HepG2 (cell line): ENCODE measurements at regions not wholly inside any gene's neighbourhood (a gene's known extent, or its start where the extent isn't known, plus 50 kb on each side); places are given as distances from the start of the nearest gene placed in this dataset.

Experiments used
- ATAC-seq: fragments of 200-7000 bp; cut with Tn5 transposase; 3 replicates; pipeline ENCODE4 v1.9.1; 2020; ENCODE audit warnings: mild to moderate bottlenecking, moderate library complexity
- BruUV-seq: library from RNA; stranded (reverse); fragments of 400-500 nt; replicated peaks from 2 replicates; lab custom pipeline; 2021; lab: Mats Ljungman, UMichigan
- CTCF ChIA-PET: fragments of 300-600 bp; formaldehyde crosslinking; extraction: SDS; loops from one replicate; lab custom pipeline; 2021; ENCODE audit warnings: low total read pairs, inconsistent platforms, low intra/inter-chr PET ratio; lab: Yijun Ruan, JAX
- POLR2A ChIA-PET: fragments of 350-600 bp; sonication (Branson Sonifier 250); formaldehyde crosslinking; loops from one replicate; lab custom pipeline; 2020; ENCODE audit warnings: antibody characterized with exemption, inconsistent platforms; lab: Yijun Ruan, JAX
- DNase-seq: peaks from one replicate; pipeline ENCODE4 v3.0.0-alpha.2; 2015; ENCODE audit warnings: low spot score
- FAIRE-seq: peaks from 3 replicates; lab custom pipeline; 2011; peaks lifted over from hg19 to GRCh38; lab: Jason Lieb, UNC
- H2AFZ ChIP-seq: one replicate; pipeline ENCODE4 v1.6.1; 2011; ENCODE audit warnings: low read length, inconsistent platforms
- H3K27ac ChIP-seq: fragments of 300-600 bp; 3 replicates; pipeline ENCODE4 v1.8.0; 2011; ENCODE audit warnings: mixed run types, mild to moderate bottlenecking, mixed read lengths, low read length, inconsistent platforms; ENCODE audit not compliant: insufficient read depth; ENCODE audit errors: extremely low read length
- H3K27me3 ChIP-seq, 2 experiments: fragments of 200-600 bp in 1 of 2; 2 replicates in 1 of 2; 3 replicates in 1 of 2; pipeline versions ENCODE4 v1.6.0 to v1.8.0; 2011; ENCODE audit warnings: low read length in 2 of 2, mild to moderate bottlenecking in 2 of 2, moderate library complexity in 2 of 2, inconsistent platforms in 1 of 2; ENCODE audit not compliant: insufficient read depth in 2 of 2, control insufficient read depth in 1 of 2
- H3K36me3 ChIP-seq, 2 experiments: fragments of 200-600 bp in 1 of 2; replicated peaks in 1 of 2; 2 replicates in 1 of 2; 3 replicates in 1 of 2; pipeline versions ENCODE4 v1.5.1 to v1.8.0; 2011; ENCODE audit warnings: low read length in 2 of 2, inconsistent platforms in 1 of 2; ENCODE audit not compliant: insufficient read depth in 2 of 2, control insufficient read depth in 1 of 2
- H3K4me1 ChIP-seq: 2 replicates; pipeline ENCODE4 v1.5.1; 2012; ENCODE audit warnings: low read length, inconsistent platforms; ENCODE audit not compliant: insufficient read depth
- H3K4me2 ChIP-seq: 2 replicates; pipeline ENCODE4 v1.6.0; 2011; ENCODE audit warnings: low read depth, low read length, inconsistent platforms
- H3K4me3 ChIP-seq, 3 experiments: fragments of 200-600 bp in 1 of 3; sonication (generic), shearing (Covaris generic) in 1 of 3; replicated peaks in 1 of 3; 2 replicates each; pipeline ENCODE4 v1.5.1; 2011 to 2016; ENCODE audit warnings: low read length in 3 of 3, inconsistent platforms in 2 of 3, low read depth in 2 of 3, mild to moderate bottlenecking in 2 of 3, control low read depth in 1 of 3, mixed read lengths in 1 of 3; ENCODE audit not compliant: insufficient read depth in 1 of 3
- H3K79me2 ChIP-seq: one replicate; pipeline ENCODE4 v1.6.1; 2011; ENCODE audit warnings: low read length, inconsistent platforms; ENCODE audit not compliant: insufficient read depth
- H3K9ac ChIP-seq: 2 replicates; pipeline ENCODE4 v1.6.0; 2011; ENCODE audit warnings: mild to moderate bottlenecking, low read depth, low read length, inconsistent platforms; ENCODE audit not compliant: insufficient read depth
- H3K9me3 ChIP-seq: 2 replicates; pipeline ENCODE4 v1.5.1; 2012; ENCODE audit warnings: mild to moderate bottlenecking, low read length
- H4K20me1 ChIP-seq: 2 replicates; pipeline ENCODE4 v1.6.0; 2011; ENCODE audit warnings: inconsistent platforms, mild to moderate bottlenecking, low read length, moderate library complexity; ENCODE audit not compliant: insufficient read depth
- BCLAF1 ChIP-seq: fragments of 450-650 bp; IDR thresholded peaks from 2 replicates; pipeline ENCODE4 v1.6.1; 2017; ENCODE audit warnings: mild to moderate bottlenecking
- ELF4 ChIP-seq: sonication (generic); formaldehyde crosslinking; IDR thresholded peaks from 2 replicates; pipeline ENCODE4 v1.5.0; 2020; ENCODE audit warnings: missing genetic modification reagents, mild to moderate bottlenecking, moderate library complexity, borderline replicate concordance
- ZNF543 ChIP-seq: sonication (generic); formaldehyde crosslinking; IDR thresholded peaks from 2 replicates; pipeline ENCODE4 v1.4.0; 2020; ENCODE audit warnings: mild to moderate bottlenecking, missing genetic modification reagents
- WGBS: methylation state at CpG from one replicate; pipeline ENCODE4 v1.1.6; 2017; ENCODE audit warnings: low lambda C conversion rate; 5-methylcytosine and 5-hydroxymethylcytosine counted together
- in situ Hi-C: cut with HindIII; loops from 2 replicates; pipeline ENCODE4 v1.10.0; 2017; ENCODE audit warnings: low pct_unique_long_range_greater_than_20kb; ENCODE audit not compliant: extremely low pct_ligation_motif_present
- intact Hi-C: fragments of 100-400 bp; cut with micrococcal nuclease; formaldehyde crosslinking; loops from one replicate; pipeline ENCODE4 v1.10.0; 2022; ENCODE audit not compliant: unreplicated experiment
- TF ChIP-seq, protein P1 (sequence below): sonication (generic); formaldehyde crosslinking; IDR thresholded peaks from 2 replicates; pipeline ENCODE4 v1.4.0; 2020; ENCODE audit warnings: mild to moderate bottlenecking, missing genetic modification reagents
- TF ChIP-seq, protein P2 (sequence below): sonication (generic); formaldehyde crosslinking; IDR thresholded peaks from 2 replicates; pipeline ENCODE4 v1.5.0; 2020; ENCODE audit warnings: missing genetic modification reagents
- TF ChIP-seq, protein P3 (sequence below): sonication (generic); formaldehyde crosslinking; IDR thresholded peaks from 2 replicates; pipeline ENCODE4 v1.4.0; 2020; ENCODE audit warnings: low read depth, mild to moderate bottlenecking, missing genetic modification reagents

- BruUV-seq, result no TSS peak
- H2AFZ ChIP-seq, result no peak overlapping the region
- H3K9ac ChIP-seq, result no peak overlapping the region
- no peaks in the 10 kb centered on the region for H3K9me3 ChIP-seq
- FAIRE-seq (no peak), ATAC-seq (no peak), DNase-seq (no peak)
- H4K20me1 ChIP-seq, result no peaks in the 10 kb centered on the region
- TF ChIP-seq, protein P1, sequence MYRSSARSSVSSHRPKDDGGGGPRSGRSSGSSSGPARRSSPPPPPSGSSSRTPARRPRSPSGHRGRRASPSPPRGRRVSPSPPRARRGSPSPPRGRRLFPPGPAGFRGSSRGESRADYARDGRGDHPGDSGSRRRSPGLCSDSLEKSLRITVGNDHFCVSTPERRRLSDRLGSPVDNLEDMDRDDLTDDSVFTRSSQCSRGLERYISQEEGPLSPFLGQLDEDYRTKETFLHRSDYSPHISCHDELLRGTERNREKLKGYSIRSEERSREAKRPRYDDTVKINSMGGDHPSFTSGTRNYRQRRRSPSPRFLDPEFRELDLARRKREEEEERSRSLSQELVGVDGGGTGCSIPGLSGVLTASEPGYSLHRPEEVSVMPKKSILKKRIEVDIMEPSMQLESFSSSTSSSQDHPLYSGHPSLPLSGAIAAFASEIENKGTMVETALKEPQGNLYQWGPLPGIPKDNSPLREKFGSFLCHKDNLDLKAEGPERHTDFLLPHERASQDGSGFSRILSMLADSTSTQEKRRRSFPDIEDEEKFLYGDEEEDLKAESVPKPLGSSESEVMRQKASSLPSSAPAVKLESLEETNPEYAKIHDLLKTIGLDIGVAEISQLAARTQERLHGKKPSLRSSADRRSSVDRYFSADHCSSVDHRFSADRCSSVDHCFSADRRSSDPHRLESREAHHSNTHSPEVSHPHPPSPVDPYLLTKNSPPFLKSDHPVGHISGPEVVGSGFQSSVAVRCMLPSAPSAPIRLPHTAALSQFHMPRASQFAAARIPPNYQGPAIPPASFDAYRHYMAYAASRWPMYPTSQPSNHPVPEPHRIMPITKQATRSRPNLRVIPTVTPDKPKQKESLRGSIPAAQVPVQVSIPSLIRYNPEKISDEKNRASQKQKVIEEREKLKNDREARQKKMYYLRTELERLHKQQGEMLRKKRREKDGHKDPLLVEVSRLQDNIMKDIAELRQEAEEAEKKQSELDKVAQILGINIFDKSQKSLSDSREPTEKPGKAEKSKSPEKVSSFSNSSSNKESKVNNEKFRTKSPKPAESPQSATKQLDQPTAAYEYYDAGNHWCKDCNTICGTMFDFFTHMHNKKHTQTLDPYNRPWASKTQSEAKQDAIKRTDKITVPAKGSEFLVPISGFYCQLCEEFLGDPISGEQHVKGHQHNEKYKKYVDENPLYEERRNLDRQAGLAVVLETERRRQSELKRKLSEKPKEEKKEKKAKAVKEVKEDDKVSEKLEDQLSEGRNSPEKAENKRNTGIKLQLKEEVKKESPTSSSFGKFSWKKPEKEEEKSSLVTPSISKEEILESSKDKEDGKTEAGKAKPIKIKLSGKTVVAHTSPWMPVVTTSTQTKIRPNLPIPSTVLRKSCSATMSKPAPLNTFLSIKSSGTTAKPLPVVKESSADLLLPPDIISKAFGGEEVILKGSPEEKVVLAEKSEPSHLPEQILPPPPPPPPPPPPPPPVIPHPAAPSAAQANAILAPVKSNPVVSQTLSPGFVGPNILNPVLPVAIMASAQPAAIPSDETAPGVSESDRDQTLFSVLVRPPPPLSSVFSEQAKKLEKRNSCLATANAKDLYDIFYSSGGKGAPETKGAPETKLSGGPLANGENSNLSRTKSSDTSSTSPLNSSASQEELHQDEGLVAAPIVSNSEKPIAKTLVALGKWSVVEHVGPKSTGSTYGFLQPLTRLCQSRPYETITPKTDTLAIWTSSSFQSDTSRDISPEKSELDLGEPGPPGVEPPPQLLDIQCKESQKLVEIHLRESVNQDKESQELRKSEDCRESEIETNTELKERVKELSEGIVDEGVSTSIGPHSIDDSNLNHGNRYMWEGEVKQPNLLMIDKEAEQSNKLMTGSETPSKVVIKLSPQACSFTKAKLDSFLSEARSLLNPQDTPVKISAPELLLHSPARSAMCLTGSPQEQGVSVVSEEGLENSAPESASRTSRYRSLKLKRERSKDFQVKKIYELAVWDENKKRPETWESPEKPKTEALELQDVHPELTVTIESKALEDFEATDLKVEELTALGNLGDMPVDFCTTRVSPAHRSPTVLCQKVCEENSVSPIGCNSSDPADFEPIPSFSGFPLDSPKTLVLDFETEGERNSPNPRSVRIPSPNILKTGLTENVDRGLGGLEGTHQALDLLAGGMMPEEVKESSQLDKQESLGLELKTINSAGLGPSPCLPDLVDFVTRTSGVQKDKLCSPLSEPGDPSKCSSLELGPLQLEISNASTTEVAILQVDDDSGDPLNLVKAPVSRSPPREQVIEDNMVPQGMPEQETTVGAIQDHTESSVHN, result no peak
- TF ChIP-seq ELF4 (CRISPR knock-in tag), result no peak
- TF ChIP-seq, protein P2, sequence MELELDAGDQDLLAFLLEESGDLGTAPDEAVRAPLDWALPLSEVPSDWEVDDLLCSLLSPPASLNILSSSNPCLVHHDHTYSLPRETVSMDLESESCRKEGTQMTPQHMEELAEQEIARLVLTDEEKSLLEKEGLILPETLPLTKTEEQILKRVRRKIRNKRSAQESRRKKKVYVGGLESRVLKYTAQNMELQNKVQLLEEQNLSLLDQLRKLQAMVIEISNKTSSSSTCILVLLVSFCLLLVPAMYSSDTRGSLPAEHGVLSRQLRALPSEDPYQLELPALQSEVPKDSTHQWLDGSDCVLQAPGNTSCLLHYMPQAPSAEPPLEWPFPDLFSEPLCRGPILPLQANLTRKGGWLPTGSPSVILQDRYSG (CRISPR knock-in tag), result no peak
- TF ChIP-seq, protein P3, sequence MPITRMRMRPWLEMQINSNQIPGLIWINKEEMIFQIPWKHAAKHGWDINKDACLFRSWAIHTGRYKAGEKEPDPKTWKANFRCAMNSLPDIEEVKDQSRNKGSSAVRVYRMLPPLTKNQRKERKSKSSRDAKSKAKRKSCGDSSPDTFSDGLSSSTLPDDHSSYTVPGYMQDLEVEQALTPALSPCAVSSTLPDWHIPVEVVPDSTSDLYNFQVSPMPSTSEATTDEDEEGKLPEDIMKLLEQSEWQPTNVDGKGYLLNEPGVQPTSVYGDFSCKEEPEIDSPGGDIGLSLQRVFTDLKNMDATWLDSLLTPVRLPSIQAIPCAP, result no peak
- no peak for TF ChIP-seq ZNF543 (CRISPR knock-in tag)
- no peak for TF ChIP-seq BCLAF1
- CTCF ChIA-PET, result no interaction called here
- no peaks in the 10 kb centered on the region for H3K36me3 ChIP-seq
- 0% methylated on average over 1 of the region's 1 CpG for WGBS
- POLR2A ChIA-PET, result no interaction called here
- no peak overlapping the region for H3K27ac ChIP-seq
- intact Hi-C loops (no loop called here), in situ Hi-C loops (no loop called here)
- H3K4me1 ChIP-seq, result no peaks in the 10 kb centered on the region
- H3K79me2 ChIP-seq, result no peaks in the 10 kb centered on the region
- no peaks in the 10 kb centered on the region for H3K27me3 ChIP-seq
- no peak overlapping the region for H3K4me3 ChIP-seq
- H3K4me2 ChIP-seq, result no peak overlapping the region
These were observed 227.7 kb upstream of the SOX2 start for GRCh38 chr3:181484026-181484425.
